HG03354 (cell line): ENCODE measurements at regions not wholly inside any gene's neighbourhood (a gene's known extent, or its start where the extent isn't known, plus 50 kb on each side); places are given as distances from the start of the nearest gene placed in this dataset.
"Not testable (repeated sequence)": the region's sequence is repeated elsewhere in the genome, so short reads cannot be mapped to it uniquely, and the experiment has no call there.

ENCODE experiments used
- ATAC-seq: cut with Tn5 transposase; IDR thresholded peaks from one replicate; pipeline ENCODE4 v1.9.1; 2021; ENCODE audit warnings: mild to moderate bottlenecking; ENCODE audit not compliant: unreplicated experiment, poor library complexity, severe bottlenecking

DNA sequence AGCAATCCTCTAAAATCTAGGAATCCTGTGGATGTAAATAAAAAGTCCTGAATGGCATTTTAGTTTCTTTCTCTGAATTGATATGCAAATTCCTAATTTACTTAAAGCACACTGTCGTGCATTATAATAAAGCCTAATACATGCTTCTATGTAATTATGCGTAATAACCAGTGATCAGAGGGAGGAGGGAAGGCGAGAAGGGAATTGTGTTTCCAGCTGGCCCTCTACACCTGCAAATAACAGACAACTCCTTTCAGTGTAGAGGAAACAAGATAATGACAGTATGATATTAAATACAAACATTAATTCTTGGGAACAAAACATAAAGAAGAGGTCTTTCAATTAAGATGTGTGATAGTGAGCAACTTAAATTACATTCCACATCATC lies 419.6 kb upstream of the LCORL start:
- ATAC-seq: no peak

DNA sequence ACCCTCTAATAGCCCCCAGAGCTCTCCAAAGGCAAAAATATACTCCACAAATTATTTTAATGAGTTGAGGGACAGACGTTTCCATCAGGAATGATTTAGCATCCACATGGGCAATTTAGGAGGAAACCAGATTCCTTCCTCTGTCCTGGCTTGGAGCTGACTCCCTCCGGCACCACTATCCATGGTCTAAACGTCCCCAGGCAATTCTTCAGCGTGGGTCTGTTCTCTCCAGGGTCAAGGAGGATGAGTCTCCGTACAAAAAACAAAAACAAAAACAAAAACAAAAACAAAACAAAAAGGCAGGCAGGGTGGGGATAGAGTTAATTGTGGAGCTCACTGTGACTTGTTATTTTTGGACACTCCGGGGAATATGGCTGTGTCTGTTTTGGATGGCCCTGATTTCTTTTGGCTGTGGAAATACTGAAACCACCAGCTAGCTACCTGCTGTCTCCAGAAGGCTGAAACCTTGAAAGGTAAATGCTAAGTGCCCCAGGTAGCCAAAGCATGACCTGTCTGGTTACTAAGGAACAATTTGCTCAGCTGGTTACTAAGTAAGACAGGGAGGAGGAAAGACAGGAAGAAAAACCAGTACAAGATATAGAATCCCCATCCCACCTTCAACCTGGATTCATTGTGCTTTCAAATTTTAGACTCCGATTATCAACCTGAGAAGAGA lies 419.1 kb upstream of the LCORL start:
- ATAC-seq: no peak

DNA sequence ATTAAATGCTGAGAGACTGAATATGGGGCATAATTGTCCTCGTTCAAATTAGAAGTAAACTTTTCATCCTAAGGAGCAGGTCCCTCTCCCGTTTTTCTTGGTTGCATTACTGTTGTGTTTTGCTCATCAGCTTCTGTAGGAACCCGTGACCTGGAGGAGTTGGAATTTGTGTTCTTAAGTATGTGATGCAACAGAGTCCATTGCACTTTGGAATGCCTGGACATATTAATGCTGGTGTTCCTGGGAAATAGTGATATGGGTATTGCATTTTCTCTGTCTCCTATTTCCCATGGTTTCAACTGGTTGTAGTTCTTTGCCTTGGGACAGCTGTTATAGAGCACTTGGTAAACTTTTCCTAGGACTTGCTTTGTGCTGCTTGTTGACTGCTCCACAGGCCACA lies 417.8 kb upstream of the LCORL start:
- ATAC-seq: no peak

DNA sequence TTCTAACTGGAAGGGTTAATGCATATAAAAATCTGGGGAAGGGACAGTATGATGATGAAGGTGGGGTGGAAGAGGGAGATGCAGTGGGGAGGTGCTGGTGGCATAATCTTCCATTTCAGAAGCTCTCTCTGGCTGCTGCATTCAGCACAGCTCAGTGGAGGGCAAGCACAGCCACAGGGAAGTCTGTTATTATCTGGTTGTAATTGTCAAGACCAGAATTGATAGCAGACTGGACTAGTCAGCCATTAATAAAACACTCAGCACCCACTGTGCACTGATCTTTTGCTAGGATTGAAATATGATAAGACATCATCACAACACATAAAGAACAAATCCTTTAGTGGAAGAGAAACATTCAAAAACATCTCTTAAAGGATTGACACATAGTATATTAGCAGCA lies 414.2 kb upstream of the LCORL start:
- no peak for ATAC-seq

DNA sequence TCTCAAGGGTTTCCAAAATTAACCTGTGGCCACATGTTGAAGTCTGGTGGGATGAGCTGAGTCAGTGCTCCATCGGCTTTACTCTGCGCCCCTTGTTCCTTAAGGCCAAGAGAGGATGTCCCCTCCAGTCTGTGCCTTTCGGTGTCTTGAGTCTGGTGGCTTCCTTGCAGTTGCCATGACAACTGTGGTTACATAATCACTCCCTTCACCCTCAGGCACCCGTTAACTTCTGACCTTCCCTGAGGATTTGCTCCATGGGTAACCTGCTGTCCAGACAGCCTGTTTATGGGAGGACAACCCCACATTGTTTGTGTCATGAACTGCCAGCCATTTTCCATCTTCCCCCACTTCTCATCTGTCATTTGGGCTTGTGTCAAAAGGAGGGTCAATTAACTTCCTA lies 401.1 kb upstream of the LCORL start:
- no peak for ATAC-seq

DNA sequence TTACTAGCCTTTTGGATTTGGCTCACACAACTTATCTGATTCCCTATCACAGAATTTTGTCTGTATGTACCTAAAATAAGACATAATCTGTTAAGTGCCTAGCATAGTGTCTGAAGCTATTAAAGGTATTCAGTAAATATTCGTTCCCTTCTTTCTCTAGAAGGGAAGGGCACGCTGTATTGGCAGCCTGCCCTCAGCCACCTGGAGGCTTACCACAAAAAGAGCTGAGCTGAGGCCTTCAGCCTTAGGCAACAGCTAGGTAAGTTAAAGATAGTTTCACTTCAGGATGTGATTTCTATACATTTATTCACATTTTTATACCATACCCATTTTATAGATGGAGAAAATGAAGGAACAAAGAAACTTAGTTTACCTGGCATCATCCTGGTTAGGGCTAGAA lies 400.0 kb upstream of the LCORL start:
- no peak for ATAC-seq

DNA sequence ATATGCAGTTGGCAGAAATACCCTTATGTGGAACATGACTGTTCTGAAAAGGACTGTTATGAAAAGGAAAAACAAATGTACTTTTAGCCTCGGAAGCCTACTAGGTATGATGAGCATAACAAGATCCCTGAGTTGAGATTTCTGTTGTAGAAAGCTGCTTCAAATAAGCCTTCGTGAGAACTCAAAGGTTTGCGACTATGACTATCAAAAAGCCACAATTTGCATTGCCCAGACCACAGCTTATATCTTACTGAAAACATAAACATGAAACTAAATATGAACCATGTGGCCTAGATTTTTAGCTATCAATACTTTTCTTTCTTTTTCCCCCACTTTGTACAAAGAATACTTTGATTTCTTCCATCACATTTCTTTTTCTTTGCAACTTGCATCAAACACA lies 398.2 kb upstream of the LCORL start:
- no peak for ATAC-seq

DNA sequence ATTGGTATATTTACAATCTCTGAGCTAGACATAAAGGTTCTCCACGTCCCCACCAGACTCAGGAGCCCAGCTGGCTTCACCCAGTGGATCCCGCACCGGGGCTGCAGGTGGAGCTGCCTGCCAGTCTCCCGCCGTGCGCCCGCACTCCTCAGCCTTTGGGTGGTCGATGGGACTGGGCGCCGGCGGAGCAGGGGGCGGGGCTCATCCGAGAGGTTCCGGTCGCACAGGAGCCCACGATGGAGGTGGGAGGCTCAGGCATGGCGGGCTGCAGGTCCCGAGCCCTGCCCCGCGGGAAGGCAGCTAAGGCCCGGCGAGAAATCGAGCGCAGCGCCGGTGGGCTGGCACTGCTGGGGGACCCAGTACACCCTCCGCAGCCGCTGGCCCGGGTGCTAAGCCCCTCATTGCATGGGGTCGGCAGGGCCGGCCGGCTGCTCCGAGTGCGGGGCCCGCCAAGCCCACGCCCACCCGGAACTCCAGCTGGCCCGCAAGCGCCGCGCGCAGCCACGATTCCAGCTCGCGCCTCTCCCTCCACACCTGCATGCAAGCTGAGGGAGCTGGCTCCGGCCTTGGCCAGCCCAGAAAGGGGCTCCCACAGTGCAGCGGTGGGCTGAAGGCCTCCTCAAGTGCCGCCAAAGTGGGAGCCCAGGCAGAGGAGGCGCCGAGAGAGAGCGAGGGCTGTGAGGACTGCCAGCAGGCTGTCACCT lies 396.8 kb upstream of the LCORL start:
- ATAC-seq: not testable (repeated sequence)

DNA sequence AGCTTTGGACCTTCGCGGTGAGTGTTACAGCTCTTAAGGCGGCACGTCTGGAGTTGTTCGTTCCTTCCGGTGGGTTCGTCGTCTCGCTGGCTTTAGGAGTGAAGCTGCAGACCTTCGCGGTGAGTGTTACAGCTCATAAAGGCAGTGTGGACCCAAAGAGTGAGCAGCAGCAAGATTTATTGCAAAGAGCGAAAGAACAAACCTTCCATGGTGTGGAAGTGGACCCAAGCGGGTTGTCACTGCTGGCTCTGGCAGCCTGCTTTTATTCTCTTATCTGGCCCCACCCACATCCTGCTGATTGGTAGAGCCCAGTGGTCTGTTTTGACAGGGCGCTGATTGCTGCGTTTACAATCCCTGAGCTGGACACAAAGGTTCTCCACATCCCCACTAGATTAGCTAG lies 396.1 kb upstream of the LCORL start:
- not testable (repeated sequence) for ATAC-seq

DNA sequence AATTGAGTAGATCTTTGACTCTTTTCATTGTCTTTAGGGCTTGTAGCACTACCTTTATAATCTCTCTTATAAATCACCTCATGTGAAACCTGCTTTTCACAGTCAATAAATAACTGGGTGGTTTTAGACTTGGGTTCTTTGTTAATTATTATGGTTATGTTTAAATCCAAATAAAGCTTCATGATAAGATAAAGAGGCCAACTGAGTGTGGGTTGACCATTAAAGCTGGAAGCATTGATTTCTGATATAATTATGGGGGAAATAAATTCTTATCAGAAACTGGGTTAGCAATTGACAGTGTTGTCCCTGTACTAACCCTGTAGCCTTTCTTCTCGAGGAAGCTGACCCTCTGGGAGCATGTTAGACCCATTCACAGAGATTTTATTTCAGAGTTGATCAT lies 384.7 kb upstream of the LCORL start:
- ATAC-seq: no peak

DNA sequence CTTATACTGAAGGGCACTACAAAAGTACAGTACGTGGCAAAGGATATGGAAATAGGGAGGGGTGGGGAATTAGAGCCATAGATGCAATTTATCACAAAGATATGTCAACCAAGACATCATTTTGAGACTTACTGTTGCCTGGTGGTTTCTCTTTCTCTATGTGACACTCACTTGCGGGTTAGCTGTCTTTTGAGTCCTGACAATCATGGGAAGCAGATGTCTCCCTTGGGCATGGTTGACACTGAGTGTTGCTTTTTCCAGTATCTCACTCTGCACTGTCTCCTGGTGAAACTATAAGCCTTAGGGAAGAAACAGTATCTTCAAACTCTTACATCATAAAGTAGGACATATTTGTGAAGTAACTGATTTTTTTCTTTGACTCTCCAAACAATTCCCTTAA lies 383.5 kb upstream of the LCORL start:
- peak; percentile 18 for ATAC-seq

DNA sequence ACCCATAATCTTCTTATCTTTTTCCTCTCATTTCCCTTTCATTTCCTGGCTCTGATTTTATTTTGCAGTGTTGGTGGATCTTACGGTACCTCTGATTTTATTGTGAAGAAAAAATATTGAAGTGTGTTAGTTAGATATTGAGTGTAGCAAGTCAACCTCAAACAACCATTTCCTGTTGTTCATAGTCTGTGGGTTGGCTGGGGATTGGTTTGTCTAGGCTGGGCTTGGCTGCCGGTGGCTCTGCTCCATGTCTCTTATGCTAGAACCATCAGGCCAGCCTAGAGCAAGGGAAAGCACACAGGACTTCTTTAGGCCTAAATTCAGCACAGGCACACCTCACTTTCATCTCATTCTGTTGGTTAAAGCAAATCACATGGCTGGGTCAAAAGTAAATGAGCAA lies 383.1 kb upstream of the LCORL start:
- peak; percentile 65 for ATAC-seq

DNA sequence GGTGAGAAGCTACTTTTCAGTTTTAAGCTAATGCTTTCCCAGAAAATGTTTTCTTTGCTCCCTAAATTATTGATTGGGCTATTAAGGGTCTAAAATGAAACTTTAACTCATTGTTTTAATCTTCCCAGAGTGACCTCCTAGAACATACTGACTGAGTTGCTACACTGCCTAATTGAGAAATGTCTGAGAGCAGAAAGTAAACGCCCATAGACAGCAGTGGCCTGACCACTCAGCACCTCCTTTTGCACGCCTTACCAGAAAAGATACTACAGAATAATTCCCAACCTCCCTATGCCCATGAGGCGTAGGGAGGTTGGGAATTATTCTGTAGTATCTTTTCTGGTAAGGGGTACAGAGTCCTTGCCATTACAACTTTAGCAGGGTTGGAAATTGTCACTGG lies 381.8 kb upstream of the LCORL start:
- no peak for ATAC-seq

DNA sequence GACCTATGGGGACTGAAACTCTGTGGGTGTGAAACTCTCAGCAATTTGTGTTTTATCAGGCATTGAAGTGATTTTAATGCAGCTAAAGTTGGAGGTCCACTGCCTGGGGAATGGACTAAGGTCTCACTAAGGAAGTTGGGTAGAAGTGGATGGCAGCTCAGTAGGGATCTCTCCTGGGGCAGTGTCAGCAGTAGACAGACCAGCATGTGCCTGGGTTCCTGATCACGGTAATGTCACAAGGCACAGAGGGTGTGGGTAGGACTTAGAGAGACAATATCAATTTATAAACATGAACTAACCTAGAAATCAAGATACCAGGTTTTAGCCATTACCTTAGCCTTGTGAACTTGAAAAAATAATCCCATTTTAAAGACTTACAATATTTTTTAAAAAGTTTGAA lies 380.3 kb upstream of the LCORL start:
- ATAC-seq: no peak

DNA sequence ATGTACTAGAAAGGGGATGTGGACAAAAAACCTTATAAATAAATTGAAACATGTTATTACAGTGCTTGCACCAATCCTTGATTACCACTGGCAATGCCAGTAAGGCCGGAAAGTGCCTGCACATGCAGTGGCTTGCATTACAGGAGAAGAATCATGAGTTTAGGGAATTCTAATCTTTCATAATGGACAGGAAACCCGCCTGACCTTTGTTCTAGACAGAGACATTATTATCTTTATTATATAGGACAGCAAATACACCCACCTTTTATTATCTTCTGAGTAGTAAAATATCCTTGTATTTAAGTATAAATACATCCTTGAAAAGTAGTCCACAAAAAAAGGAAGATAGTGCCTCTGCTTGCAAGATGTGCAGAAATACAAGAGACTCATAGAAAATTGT lies 379.9 kb upstream of the LCORL start:
- ATAC-seq: no peak

DNA sequence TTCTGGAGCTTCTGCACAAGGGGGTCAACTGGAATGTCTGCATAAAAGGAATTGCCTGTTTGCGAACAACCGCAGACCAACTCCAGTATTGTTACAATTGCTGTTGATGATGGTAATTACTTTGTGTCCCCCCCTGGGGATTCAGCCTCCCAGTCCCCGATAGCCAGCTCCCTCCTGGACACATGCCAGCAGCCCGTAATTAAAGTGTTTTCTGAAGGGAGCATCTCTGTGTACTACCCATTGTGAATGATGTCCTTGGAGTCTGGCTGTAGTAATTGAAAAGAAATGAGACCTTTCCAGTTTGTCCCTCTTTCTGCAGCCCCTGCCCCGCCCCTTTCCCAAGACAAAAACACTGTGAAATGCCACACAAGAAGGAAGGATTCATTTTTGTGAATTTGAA lies 377.1 kb upstream of the LCORL start:
- no peak for ATAC-seq

DNA sequence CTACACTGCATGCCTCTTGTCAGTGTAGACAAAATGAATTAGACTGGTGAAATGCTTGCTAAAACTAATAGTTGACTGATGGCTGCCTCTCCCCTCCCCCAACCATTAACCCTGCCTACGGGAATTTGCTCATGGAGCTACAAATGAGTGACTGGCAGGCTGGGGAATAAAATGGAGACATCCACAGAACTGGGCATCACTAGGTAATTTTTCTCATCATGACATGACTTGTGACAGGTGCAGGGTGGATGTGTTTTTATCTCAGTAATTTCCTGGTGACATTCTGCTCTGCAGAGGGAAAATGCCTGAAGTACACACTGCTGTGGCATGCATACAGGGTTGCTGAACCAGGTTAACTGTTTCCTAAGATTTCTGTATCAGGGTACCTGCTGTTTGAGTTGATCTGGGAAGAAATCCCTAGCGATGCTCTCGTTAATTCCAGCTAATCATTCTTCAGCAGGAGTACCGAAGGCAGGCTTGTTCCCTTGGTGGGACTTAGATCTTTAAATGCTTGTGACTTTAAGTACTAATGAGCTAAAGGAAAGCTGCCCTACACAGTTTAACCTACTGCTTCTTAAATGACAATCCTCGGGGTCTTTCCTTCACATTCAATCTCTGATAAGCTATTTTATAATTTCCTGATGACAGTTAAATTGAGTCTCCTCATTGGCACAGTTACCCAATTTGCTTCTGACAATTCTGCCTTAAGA lies 376.3 kb upstream of the LCORL start:
- no peak for ATAC-seq

DNA sequence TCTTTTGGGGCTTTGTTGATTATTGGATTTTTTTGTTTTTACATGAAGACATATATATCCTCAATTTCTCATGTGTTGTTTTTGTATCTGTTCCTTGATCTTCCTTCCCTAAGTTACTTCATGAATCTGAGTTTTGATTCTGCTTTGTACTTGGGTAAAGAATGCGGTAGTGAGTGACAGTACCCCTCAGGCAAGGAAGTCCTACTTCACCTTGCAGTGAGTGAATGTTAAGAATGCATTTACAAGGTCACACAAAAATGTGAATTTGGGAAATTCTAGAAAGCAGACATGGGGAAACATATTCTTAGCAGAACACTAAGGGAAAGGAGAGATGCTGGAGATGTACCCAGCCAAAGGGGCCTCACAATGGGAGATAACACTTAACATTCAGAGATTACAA lies 373.1 kb upstream of the LCORL start:
- no peak for ATAC-seq

DNA sequence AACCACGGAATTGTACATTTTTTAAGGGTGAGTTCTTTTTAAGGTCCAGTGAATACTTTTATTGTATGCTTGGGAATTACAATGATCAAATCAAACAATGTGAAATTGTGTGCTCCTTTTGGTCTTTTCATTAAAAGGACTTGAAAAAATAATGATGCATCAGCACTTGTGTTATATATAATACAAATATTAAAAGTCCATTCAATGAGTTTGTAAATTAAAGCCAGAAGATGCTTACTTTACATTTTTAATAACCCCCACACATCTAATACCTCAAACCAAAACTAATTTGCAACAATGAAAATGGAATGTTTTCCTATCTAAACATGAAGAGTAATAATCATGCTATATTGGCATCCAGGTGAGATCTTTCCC lies 369.8 kb upstream of the LCORL start:
- no peak for ATAC-seq

DNA sequence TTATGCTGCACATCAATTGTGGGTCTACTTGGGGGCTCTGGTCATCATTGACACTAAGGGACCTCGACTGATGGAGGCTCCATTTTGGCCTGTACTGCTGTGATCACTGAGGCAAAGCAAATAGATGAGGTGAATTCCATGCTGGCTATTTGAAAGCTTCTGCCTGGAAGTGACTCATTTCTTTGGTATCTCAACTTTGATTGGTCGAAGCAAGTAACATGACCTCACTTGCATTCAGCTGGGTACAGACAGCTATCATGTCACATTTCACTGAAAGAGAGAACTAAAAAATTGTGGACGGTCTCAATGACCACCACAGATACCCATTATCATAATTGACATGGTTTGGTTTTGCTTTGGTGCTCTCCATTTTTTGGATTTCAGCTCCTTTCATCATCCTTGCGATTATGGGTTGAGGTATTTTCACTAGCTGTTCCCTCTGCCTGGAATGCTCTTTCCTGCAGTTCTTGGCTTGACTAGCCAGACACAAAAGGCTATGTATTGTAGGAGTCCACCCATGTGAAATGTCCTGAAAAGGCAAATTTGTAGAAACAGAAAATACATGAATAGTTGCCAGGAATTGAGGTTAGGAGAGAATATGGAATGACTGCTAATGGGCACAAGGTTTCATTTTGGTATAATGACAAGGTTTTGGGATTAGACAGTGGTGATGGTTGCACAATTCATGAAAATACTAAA lies 369.2 kb upstream of the LCORL start:
- no peak for ATAC-seq

DNA sequence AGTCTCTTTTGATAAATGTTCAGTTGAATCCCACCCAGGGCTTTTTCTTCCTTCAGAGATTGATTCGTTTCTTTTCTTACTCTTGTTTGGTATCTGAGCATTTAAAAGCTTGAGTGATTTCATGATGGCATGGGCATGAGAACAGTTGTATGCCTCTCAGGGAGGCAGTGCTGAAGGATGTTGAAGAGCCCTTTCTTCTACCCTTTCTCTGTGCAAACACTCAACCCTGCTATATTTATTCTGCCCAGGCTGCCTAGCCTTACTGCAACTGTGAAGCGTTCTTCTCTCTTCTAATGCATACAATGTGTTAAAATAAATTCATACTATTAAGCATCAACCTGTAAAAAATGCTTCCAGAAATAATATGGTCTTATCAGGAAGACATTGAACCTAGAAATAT lies 367.6 kb upstream of the LCORL start:
- ATAC-seq: no peak
